IMR-90 (cell line): ENCODE measurements at regions not wholly inside any gene's neighbourhood (a gene's known extent, or its start where the extent isn't known, plus 50 kb on each side); places are given as distances from the start of the nearest gene placed in this dataset.

Experiments
- ATAC-seq: fragments of 200-7000 bp; cut with Tn5 transposase; 2 replicates; pipeline ENCODE4 v1.9.1; 2020; ENCODE audit warnings: low read depth, mild to moderate bottlenecking, moderate library complexity
- BruUV-seq: library from RNA; stranded (reverse); fragments of 400-500 nt; replicated peaks from 2 replicates; lab custom pipeline; 2021; lab: Mats Ljungman, UMichigan
- CTCF ChIA-PET: fragments of 300-600 bp; formaldehyde crosslinking; extraction: SDS; loops from one replicate; lab custom pipeline; 2021; ENCODE audit warnings: antibody characterized with exemption; lab: Yijun Ruan, JAX
- POLR2A ChIA-PET: fragments of 300-600 bp; sonication (Branson Sonifier 250); formaldehyde crosslinking; loops from one replicate; lab custom pipeline; 2022; ENCODE audit warnings: antibody characterized with exemption; ENCODE audit not compliant: unreplicated experiment; lab: Charles Lee
- DNase-seq: peaks from one replicate; pipeline ENCODE4 v3.0.0; 2013
- H2AFZ ChIP-seq: replicated peaks from 2 replicates; pipeline ENCODE3; 2013; ENCODE audit warnings: low read length, mild to moderate bottlenecking; ENCODE audit not compliant: poor library complexity
- H2AK5ac ChIP-seq: 2 replicates; pipeline ENCODE4 v1.6.1; 2013; ENCODE audit warnings: low read depth, low read length, inconsistent platforms
- H2AK9ac ChIP-seq: replicated peaks from 2 replicates; pipeline ENCODE3; 2013; ENCODE audit warnings: mild to moderate bottlenecking, low read depth, low read length, moderate library complexity; ENCODE audit not compliant: poor library complexity
- H2BK120ac ChIP-seq: 2 replicates; pipeline ENCODE4 v1.6.1; 2013; ENCODE audit warnings: low read depth, low read length, inconsistent platforms
- H2BK15ac ChIP-seq: 3 replicates; pipeline ENCODE4 v1.6.1; 2013; ENCODE audit warnings: low read depth, low read length, inconsistent platforms
- H2BK20ac ChIP-seq: 2 replicates; pipeline ENCODE4 v1.6.1; 2013; ENCODE audit warnings: low read depth, mild to moderate bottlenecking, inconsistent platforms, low read length, moderate library complexity
- H2BK5ac ChIP-seq: 2 replicates; pipeline ENCODE4 v1.6.1; 2013; ENCODE audit warnings: mild to moderate bottlenecking, low read depth, low read length, inconsistent platforms; ENCODE audit not compliant: poor library complexity, severe bottlenecking
- H3K14ac ChIP-seq: replicated peaks from 2 replicates; pipeline ENCODE4 v1.6.1; 2013; ENCODE audit warnings: low read depth, low read length, inconsistent platforms
- H3K18ac ChIP-seq: 2 replicates; pipeline ENCODE4 v1.6.1; 2013; ENCODE audit warnings: low read depth, low read length, control low read depth
- H3K23ac ChIP-seq: 2 replicates; pipeline ENCODE4 v1.6.1; 2013; ENCODE audit warnings: low read depth, low read length, inconsistent platforms
- H3K27ac ChIP-seq: 2 replicates; pipeline ENCODE4 v1.5.1; 2013; ENCODE audit warnings: mild to moderate bottlenecking, control low read depth, low read length; ENCODE audit not compliant: insufficient read depth
- H3K27me3 ChIP-seq: 2 replicates; pipeline ENCODE4 v1.6.1; 2013; ENCODE audit warnings: low read length; ENCODE audit not compliant: control insufficient read depth, insufficient read depth
- H3K36me3 ChIP-seq: 2 replicates; pipeline ENCODE4 v1.6.1; 2013; ENCODE audit warnings: low read length, mixed read lengths; ENCODE audit not compliant: control insufficient read depth, insufficient read depth
- H3K4ac ChIP-seq: 2 replicates; pipeline ENCODE4 v1.6.1; 2013; ENCODE audit warnings: low read depth, low read length, inconsistent platforms
- H3K4me1 ChIP-seq: 2 replicates; pipeline ENCODE4 v1.6.1; 2013; ENCODE audit warnings: low read length, mixed read lengths; ENCODE audit not compliant: control insufficient read depth, insufficient read depth
- H3K4me2 ChIP-seq: 2 replicates; pipeline ENCODE4 v1.6.1; 2013; ENCODE audit warnings: low read depth, mild to moderate bottlenecking, control low read depth, low read length, moderate library complexity
- H3K4me3 ChIP-seq: 2 replicates; pipeline ENCODE4 v1.5.1; 2013; ENCODE audit warnings: low read depth, mild to moderate bottlenecking, control low read depth, low read length, moderate library complexity; ENCODE audit not compliant: insufficient read depth
- H3K56ac ChIP-seq: 2 replicates; pipeline ENCODE4 v1.6.1; 2013; ENCODE audit warnings: low read length, inconsistent platforms; ENCODE audit not compliant: insufficient read depth; ENCODE audit errors: extremely low read depth
- H3K79me1 ChIP-seq, 2 experiments: 2 replicates each; pipeline ENCODE4 v1.6.1; 2013; ENCODE audit warnings: low read length in 2 of 2, inconsistent platforms in 1 of 2, low read depth in 1 of 2
- H3K9ac ChIP-seq: 2 replicates; pipeline ENCODE4 v1.6.1; 2013; ENCODE audit warnings: low read depth, low read length, control low read depth
- H3K9me1 ChIP-seq: 2 replicates; pipeline ENCODE4 v1.6.1; 2013; ENCODE audit warnings: low read length, inconsistent platforms; ENCODE audit not compliant: insufficient read depth
- H3K9me3 ChIP-seq: 2 replicates; pipeline ENCODE4 v1.6.1; 2013; ENCODE audit warnings: low read length; ENCODE audit not compliant: control insufficient read depth, insufficient read depth
- H4K20me1 ChIP-seq: 2 replicates; pipeline ENCODE4 v1.6.1; 2013; ENCODE audit warnings: low read length, inconsistent platforms; ENCODE audit not compliant: insufficient read depth
- H4K5ac ChIP-seq: 2 replicates; pipeline ENCODE4 v1.6.1; 2013; ENCODE audit warnings: mild to moderate bottlenecking, low read depth, low read length, control low read depth
- H4K8ac ChIP-seq, 2 experiments: 2 replicates each; pipeline ENCODE4 v1.6.1; 2013; ENCODE audit warnings: low read depth in 2 of 2, low read length in 2 of 2, control low read depth in 1 of 2, inconsistent platforms in 1 of 2
- H4K91ac ChIP-seq: 2 replicates; pipeline ENCODE4 v1.6.1; 2013; ENCODE audit warnings: low read depth, low read length, inconsistent platforms; ENCODE audit not compliant: insufficient read depth
- CEBPB ChIP-seq: IDR thresholded peaks from 2 replicates; pipeline ENCODE4 v1.6.1; 2012; ENCODE audit warnings: low read depth, low read length, improper control_type of control experiment
- FOS ChIP-seq: fragments of 150-350 bp; IDR thresholded peaks from 2 replicates; pipeline ENCODE4 v1.6.1; 2016; ENCODE audit warnings: low read depth, low read length
- MAZ ChIP-seq: IDR thresholded peaks from 2 replicates; pipeline ENCODE4 v1.6.1; 2012; ENCODE audit warnings: low read depth, mild to moderate bottlenecking, low read length, improper control_type of control experiment, moderate library complexity, borderline replicate concordance
- NFE2L2 ChIP-seq: fragments of 150-350 bp; IDR thresholded peaks from 2 replicates; pipeline ENCODE4 v1.6.1; 2016; ENCODE audit warnings: low read depth, mild to moderate bottlenecking, low read length
- POLR2A ChIP-seq: IDR thresholded peaks from 2 replicates; pipeline ENCODE4 v1.6.1; 2012; ENCODE audit warnings: mild to moderate bottlenecking, low read depth, low read length
- RAD21 ChIP-seq: IDR thresholded peaks from 2 replicates; pipeline ENCODE4 v1.6.1; 2012; ENCODE audit warnings: low read length, improper control_type of control experiment
- RCOR1 ChIP-seq: IDR thresholded peaks from 2 replicates; pipeline ENCODE4 v1.6.1; 2012; ENCODE audit warnings: mild to moderate bottlenecking, low read length, improper control_type of control experiment; ENCODE audit not compliant: insufficient replicate concordance
- RFX5 ChIP-seq: IDR thresholded peaks from 2 replicates; pipeline ENCODE4 v1.8.0; 2012; ENCODE audit warnings: low read depth, mild to moderate bottlenecking, low read length, moderate library complexity
- SMC3 ChIP-seq: fragments of 150-350 bp; IDR thresholded peaks from 2 replicates; pipeline ENCODE4 v1.6.1; 2016; ENCODE audit warnings: low read depth, mild to moderate bottlenecking, antibody characterized with exemption, low read length, moderate library complexity
- dilution Hi-C: fragments of 300-500 bp; cut with HindIII; formaldehyde crosslinking; loops from one replicate; pipeline ENCODE4 v1.14.3; 2018; ENCODE audit warnings: low sequenced_read_pairs; ENCODE audit not compliant: unreplicated experiment
- in situ Hi-C: fragments of 300-500 bp; cut with MboI; formaldehyde crosslinking; loops from 3 replicates; pipeline ENCODE4 v1.14.3; 2019; ENCODE audit warnings: low sequenced_read_pairs, inconsistent platforms, mixed read lengths
- intact Hi-C: fragments of 100-400 bp; cut with micrococcal nuclease; formaldehyde crosslinking; loops from 2 replicates; pipeline ENCODE4 v1.10.0; 2022

GRCh38 chr6:141764388-141764787 lies 368.3 kb upstream of the GJE1 start:
- Histone ChIP-seq H3K56ac (no peak overlapping the region), H2BK120ac (no peak overlapping the region), H3K18ac (no peak overlapping the region), H4K5ac (no peak overlapping the region), H3K36me3 (no peaks in the 10 kb centered on the region), H4K20me1 (no peaks in the 10 kb centered on the region), H3K4me3 (no peak overlapping the region), H3K23ac (no peak overlapping the region), H3K4ac (no peak overlapping the region), H2BK20ac (no peak overlapping the region), H3K9me3 (no peaks in the 10 kb centered on the region), H3K9me1 (no peaks in the 10 kb centered on the region), H3K4me1 (no peaks in the 10 kb centered on the region), H3K79me1 (no peaks in the 10 kb centered on the region), H4K8ac (no peak overlapping the region), H3K14ac (no peak overlapping the region), H2BK5ac (no peak overlapping the region), H3K27ac (no peak overlapping the region), H2BK15ac (no peak overlapping the region), H2AK9ac (no peak overlapping the region), H2AK5ac (no peak overlapping the region), H3K9ac (no peak overlapping the region), H4K91ac (no peak overlapping the region), H2AFZ (no peak overlapping the region), H3K4me2 (no peak overlapping the region), H3K27me3 (no peaks in the 10 kb centered on the region)
- no peak for TF ChIP-seq CEBPB
- no peak for TF ChIP-seq RAD21
- no peak for TF ChIP-seq POLR2A
- no peak for TF ChIP-seq MAZ
- no peak for TF ChIP-seq RCOR1
- no peak for TF ChIP-seq RFX5
- TF ChIP-seq NFE2L2 = no peak
- TF ChIP-seq SMC3 = no peak
- no peak for TF ChIP-seq FOS
- no peak for ATAC-seq
- in situ Hi-C loops (no loop called here), intact Hi-C loops (no loop called here), dilution Hi-C loops (no loop called here)
- ChIA-PET POLR2A (no interaction called here), CTCF (no interaction called here)
- DNase-seq = no peak
- BruUV-seq = no TSS peak
